Suppressor macrophage (primary cell): ENCODE measurements at regions not wholly inside any gene's neighbourhood (a gene's known extent, or its start where the extent isn't known, plus 50 kb on each side); places are given as distances from the start of the nearest gene placed in this dataset.
"Not testable (repeated sequence)": the region's sequence is repeated elsewhere in the genome, so short reads cannot be mapped to it uniquely, and the experiment has no call there.

Source experiments
- DNase-seq, 4 experiments: peaks; one replicate each; pipeline ENCODE4 v3.0.0-alpha.2; 2020 to 2022

DNA sequence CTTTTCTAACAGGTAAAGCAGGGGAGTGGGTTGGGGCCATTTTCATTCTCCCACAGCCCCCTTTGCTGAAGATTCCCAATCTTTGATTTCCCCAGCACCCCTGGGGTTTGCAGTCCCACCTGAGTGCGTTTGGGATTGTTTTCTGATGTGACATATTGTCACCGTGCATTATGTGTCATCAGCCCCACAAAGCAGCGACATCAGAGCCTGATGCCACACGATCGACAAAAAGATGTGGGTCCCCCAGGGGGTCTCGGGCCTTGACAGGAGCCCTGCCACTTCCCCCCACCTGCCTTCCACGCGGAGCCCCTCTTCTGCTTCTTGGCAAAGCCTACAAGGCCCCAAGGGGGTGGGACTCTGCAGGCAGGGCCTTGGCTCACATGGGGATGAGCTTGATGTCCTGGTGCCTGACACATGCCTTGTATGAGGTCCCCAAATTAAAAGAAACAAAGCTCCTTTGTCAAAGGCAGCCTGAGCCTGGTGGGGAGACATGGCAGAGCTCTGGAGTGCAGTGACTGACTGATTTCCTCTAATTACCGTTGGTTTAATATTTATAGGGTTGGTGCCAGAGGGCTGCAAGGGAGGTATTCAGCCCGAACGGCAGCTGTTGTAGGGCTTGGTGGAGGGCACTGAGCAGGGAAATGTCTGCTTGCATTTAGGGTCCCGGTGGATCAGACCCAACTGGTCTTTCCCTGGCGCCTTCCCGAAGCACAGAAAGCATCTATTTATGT lies 149.2 kb downstream of the MIAT start:
- DNase-seq = no peak

GRCh38 chr22:26811647-26811992 lies 154.2 kb downstream of the MIAT start:
- no peak for DNase-seq

DNA sequence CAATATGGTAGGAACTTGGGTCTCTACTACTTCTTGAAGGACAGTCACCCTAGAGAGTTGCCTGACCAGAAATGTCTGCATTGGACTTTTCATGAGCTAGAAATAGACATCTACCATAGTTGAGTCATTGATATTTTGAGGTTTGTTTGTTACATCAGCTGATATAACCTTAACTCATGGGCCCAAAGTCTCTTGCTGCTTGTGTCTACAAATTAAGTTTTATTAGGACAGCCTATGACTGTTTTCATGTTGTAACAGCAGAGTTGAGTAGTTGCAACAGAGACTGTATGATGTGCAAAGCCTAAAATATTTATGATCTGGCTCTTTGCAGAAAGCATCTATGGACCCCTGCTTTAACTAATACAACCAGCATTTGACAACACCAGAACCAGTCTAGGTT lies 155.3 kb downstream of the MIAT start:
- DNase-seq = no peak

GRCh38 chr22:26816726-26817125 lies 159.3 kb downstream of the MIAT start:
- no peak for DNase-seq

GRCh38 chr22:26817926-26818325 lies 160.5 kb downstream of the MIAT start:
- no peak for DNase-seq

- no peak for DNase-seq
These were observed 164.5 kb downstream of the MIAT start for GRCh38 chr22:26821854-26822253.

DNA sequence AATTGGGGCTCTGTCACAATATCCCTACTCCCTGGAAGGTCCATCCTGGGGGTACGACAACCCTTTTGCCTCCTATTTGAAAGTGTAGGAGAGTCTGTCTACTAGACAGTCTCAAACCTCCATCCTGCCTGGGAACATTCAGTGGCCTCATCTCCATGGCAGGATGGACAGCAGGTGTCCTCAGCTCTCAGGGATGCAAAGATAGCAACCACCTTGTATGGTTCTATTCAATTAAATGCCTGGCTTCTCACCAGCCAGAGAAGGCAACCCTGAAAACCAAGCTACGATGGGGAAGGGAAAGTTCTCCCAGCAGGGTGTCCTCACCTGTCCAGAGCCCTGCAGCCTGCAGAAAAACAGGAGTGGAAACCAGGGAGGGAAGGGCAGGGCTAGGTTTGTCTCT lies 164.9 kb downstream of the MIAT start:
- DNase-seq = no peak

DNA sequence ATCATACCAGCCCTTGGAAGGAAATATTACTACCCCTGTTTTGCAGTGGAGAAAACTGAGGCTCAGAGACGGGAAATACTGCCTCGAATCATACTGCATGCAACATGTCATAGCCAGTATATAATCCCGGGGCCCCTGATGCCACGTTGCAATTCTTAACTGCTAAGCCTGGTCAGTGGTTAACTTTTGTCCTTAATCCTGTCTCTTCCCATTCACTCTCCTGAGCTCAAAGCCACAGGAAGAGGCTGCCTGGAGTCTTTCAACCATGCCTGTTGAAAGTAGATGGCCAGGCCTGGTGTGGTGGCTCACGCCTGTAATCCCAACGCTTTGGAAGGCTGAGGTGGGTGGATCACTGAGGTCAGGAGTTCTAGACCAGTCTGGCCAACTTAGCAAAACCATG lies 166.6 kb downstream of the MIAT start:
- no peak for DNase-seq

GRCh38 chr22:26825960-26826935 lies 168.9 kb downstream of the MIAT start:
- DNase-seq = no peak

- no peak for DNase-seq
These were observed 170.2 kb downstream of the MIAT start for GRCh38 chr22:26827611-26828010.

DNA sequence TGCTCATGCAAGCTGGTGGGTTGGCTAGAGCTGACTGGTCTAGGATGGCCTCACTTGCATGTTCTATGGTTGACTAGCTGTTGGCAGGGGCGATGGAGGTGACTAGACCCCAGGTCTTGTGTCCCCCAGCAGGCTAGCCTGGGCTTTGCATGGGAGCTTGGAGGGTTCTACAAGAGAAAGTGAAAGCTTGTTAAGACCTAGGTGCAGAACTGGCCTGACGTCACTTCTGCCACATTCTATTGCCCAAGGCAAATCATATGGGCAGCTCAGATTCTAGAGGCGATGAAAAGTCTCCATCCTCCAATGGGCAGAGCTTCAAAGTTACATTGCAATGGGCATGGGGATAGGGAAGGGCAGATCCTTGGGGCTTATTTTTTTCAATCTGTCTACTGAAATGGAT lies 170.9 kb downstream of the MIAT start:
- peak in 1 of 4 experiments; percentile 7 for DNase-seq

DNA sequence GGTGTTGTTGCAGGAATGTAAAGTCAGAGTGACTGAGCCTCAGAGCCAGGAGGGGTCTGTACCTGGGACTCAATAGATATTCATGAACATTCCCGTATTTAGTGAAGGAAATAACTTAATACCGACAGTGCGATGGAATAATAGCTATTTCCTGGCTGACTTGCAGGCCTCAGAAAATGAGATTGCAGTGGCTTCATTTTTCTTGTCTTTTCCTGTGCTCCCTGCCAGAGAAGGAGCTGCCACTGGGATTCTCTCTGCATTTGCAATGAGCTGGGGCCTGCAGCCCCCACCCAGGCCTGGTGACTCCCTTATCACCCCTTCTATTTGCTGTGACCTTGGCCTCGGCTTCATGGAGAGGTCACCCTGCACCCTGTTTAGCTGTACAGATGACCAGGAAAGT lies 173.4 kb downstream of the MIAT start:
- DNase-seq = no peak

DNA sequence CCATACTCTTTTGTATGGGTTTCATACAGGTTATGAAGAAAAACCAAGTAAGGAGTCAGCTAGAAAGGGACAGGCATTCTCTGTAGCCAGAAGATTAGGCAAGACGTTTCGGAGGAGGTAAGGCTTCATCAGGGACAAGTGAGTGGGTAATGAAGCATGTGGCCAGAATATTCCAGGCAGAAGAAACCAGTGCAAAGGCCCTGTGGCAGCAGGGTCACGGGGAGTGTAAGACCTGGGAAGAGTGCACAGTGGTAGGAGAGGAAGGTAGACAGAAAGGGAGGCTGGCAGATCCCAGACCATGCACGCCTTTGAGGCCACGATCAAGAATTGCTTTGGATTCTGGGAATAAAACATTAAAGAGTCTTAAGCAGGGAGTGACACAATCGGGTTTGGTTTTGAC lies 177.6 kb downstream of the MIAT start:
- no peak for DNase-seq

GRCh38 chr22:26835929-26836528 lies 178.6 kb downstream of the MIAT start:
- peak; percentile 65 to 77 (median 70) for DNase-seq

DNA sequence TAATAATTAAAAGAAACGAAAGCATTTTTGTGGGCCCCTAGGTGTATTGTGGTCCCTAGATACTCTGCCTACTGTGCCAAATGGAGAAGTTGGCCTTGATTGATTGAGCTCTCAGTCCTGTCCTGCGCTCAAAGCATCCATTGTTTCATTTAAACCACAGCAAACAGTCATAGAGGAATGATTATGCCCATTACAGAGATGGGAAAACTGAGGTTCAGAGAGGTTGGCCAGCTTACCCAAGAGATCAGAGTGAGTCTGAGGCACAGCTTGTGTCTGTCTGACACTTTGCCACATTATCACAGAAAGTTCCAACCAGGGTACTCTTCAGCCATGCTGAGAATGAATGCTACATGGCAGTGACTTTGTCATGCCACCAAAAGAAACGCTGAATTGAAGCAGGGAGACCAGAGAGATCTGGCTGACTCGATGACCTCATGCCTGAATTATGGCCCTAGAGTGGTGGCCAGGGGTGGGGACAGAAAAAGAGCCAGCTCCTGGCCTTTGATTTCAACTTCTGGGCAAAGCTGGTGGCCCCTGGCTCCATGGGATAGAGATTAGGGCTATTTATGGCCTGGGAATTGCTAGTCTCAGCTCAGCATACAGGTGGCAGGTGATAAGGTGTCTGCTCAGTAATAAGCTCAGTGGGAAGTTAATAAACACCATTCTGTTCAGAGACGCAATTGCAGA lies 180.5 kb downstream of the MIAT start:
- no peak for DNase-seq

DNA sequence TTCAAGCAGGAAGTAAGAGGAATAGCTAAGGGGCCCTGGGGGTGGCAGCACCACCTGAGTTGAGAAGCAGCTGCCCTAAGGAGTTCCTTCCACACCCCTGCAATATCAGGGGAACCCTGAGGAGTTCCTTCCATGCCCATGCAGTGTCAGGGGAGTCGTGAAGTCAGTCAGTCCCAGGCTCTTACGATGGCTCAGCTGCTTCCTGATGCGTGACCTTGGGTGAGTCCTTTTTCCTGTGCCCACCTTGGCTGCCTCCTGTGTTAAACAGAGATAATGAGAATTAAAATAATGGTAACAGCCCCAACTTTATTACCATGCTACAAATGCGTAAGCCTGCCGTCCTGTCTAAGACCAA lies 181.1 kb downstream of the MIAT start:
- DNase-seq = no peak

- no peak for DNase-seq
These were observed 181.8 kb downstream of the MIAT start for GRCh38 chr22:26839216-26839615.

DNA sequence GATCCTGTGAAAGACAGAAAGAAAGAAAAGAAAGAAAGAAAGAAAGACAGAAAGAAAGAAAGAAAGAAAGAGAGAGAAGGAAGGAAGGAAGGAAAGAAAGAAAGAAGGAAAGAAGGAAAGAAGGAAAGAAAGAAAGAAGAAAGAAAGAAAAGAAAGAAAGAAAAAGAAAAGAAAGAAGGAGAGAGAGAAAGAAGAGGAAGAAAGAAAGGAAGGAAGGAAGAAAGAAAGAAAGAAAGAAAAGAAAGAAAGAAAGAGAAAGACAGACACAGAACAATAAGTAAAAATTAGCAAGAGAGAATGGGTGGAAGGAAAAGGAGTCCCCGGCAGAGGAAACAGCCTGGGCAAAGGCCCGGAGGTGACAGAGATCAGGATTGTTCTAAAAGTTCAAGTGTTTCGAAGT lies 183.4 kb downstream of the MIAT start:
- not testable (repeated sequence) for DNase-seq

DNA sequence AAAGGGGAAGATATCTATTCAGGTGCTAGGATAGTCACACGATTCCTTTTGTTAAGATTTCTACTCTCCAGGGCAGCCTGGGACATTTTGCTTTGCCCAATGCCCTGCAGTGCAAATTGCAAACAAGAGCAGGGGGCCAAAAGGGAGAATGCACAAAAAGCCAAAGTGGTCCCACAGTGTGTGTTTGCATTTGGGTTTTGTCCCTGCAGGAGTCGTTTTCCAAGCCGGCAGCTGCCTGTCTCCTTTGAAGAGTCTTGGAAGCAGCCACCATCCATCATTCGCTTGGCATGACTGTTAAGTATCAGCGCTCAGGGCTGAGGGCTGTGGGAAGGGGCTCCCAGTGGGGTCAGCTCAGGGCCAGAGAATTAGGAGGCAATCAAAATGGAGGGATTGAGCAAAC lies 184.7 kb downstream of the MIAT start:
- DNase-seq = no peak

DNA sequence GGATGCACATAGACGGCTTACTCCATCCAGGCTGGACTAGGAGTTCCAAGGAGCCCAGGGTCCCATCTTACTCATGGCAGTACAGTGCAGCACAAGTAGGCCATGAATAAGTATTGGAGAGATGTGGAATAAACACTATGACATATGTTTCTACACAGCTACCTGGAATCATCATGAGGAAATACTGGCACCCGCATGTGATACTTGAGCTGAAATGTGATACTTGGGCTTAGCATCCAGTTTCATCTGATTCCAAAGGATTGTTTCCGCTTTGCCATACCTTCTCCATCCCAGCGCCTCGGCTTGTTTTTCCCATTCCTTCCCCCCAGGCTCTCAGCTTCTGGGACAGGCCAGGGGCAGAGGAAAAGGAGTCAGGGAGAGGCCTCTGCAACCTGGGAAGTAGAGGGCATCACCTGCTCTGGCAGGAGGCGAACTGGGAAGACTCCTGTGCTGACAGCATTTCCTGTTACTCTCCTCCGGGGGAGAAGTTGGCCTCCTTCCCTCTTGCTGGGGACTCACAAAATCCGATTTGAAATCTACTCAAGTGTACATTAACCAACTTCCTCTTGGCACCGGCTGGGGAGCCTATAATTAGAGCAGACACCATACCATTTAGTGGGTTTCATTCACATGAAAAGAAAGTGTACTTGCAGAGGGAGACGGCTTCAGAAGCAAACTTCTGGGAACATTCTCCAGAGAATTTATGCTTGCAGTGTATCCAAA lies 187.8 kb downstream of the MIAT start:
- peak; percentile 33 to 51 (median 46) for DNase-seq

- DNase-seq = no peak
These were observed 188.7 kb downstream of the MIAT start for GRCh38 chr22:26846076-26846475.

DNA sequence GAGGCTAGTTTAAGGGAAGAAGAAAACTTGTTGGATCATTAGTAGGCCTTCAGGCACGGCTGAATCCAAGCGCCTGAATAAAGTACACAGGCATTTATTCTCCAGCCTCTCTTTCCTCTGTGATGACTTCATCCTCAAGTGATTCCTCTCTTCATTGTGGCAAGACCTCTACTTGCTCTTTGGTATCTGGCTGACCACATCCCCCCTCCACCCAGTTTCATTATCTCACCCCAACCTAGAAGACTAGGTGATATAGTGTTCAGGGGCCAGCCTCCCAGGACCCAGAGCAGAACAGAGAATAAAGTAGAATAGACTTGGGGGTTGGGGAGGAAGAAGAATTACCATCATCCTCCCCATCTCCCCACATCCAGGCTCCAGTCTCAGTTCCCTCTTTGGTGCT lies 189.3 kb downstream of the MIAT start:
- DNase-seq = peak in 2 of 4 experiments; percentile 7 to 13
